Fibroblast of the conjunctiva (primary cell): ENCODE measurements at regions not wholly inside any gene's neighbourhood (a gene's known extent, or its start where the extent isn't known, plus 50 kb on each side); places are given as distances from the start of the nearest gene placed in this dataset.
"Not testable (repeated sequence)": the region's sequence is repeated elsewhere in the genome, so short reads cannot be mapped to it uniquely, and the experiment has no call there.

ENCODE experiments used
- DNase-seq: peaks from one replicate; pipeline ENCODE4 v3.0.0-alpha.2; 2010; ENCODE audit warnings: low read depth

DNA sequence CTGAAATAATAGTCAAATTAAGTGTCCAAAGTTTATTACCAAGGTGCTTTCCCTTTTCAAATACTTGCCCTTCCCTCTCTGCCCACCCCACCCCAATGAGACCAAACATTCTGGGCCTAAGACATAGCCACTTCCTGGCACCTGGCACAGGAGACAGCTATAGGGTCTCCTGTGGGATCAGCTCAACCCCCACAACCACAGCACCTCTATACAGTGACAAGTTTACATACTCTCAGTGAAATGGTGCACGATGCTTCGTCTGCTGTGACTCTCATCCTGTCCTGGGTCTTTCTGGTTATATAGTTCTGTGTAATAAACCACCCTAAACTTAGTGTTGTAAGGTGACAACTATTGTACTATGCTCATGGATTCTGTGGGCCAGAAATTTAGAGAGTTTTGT, 466.2 kb downstream of the FBXO15 start:
- DNase-seq, result no peak

GRCh38 chr18:73679941-73680712, 467.5 kb downstream of the FBXO15 start:
- DNase-seq, result no peak

GRCh38 chr18:73677450-73677849, 470.2 kb downstream of the FBXO15 start:
- DNase-seq, result no peak

DNA sequence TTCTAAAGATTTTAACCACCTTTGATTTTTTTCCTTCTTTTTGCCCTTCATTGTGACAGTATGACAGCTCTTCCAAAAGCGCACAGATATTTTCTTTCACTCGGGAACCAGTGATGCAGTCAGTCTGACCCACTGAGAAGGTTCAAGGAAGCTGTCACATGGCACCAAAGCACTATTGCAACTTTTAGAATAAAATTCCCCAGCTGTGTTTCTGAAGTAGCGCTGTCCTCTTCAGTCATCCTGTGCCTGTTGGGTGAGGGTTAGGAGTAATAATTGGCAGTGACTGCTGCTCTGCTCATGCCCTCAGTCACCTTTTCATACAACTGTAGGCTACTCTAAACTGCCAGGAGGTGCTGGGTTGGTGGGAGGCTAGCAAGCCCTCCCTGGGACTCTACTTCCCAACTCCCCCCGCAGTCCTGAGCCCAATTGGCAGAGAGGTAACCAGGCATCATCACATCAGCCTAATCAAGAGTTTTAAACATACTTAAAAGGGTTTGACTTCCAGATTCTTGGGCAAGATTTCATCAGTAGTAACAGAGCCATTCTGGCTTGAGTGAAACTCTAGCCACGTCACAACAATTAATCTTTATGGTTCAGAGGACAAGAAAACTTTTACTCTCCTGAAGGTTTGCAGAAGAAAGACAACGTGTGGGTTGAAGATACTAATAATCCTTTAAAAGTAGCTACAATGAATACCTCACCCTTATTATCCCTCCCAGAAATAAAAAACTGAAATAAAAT, 473.3 kb downstream of the FBXO15 start:
- no peak for DNase-seq

GRCh38 chr18:73671480-73671879, 476.2 kb downstream of the FBXO15 start:
- DNase-seq, result not testable (repeated sequence)

DNA sequence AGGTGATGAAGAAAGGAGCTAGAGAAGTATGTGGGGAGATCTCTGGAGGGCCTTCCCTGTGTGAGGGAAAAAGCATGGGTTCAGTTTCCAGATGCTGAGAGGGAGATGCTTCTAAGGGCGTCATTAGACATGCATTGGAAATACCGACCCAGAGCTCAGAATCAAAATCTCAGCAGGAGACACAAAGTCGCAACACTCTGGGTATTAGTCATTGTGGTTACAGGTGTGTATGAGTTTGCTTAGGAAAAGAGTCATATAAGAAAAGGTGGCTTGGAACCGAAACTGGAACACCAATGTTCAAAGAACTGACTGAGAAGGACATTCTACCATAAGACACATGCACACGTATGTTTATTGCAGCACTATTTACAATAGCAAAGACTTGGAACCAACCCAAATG, 477.1 kb downstream of the FBXO15 start:
- no peak for DNase-seq

GRCh38 chr18:73670039-73670438, 477.6 kb downstream of the FBXO15 start:
- no peak for DNase-seq

GRCh38 chr18:73669297-73669696, 478.3 kb downstream of the FBXO15 start:
- no peak for DNase-seq

GRCh38 chr18:73668051-73668450, 479.6 kb downstream of the FBXO15 start:
- no peak for DNase-seq

- DNase-seq, result no peak
These were observed 480.9 kb downstream of the FBXO15 start for GRCh38 chr18:73666772-73667171.

GRCh38 chr18:73664896-73665295, 482.7 kb downstream of the FBXO15 start:
- DNase-seq, result no peak

GRCh38 chr18:73663581-73663980, 484.1 kb downstream of the FBXO15 start:
- DNase-seq, result no peak

DNA sequence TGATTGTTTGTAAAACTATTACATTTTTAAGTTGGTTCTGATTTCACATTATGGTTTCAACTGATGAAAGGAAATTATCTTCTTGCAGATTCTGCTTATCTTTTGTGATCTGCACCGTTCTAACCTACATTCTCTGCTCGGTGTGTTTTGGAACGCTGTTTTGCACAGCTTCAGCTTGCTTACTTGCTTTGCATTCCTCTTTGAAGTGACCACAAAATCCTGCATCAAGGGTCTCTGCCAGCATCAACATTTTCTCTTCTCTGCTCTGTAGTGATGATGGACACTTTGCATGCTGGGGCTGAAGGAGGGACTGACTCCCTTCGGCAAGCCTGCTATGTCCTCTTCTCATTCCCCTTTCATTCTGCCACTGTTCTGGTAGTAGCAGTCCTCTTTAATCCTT, 485.2 kb downstream of the FBXO15 start:
- DNase-seq, result no peak

DNA sequence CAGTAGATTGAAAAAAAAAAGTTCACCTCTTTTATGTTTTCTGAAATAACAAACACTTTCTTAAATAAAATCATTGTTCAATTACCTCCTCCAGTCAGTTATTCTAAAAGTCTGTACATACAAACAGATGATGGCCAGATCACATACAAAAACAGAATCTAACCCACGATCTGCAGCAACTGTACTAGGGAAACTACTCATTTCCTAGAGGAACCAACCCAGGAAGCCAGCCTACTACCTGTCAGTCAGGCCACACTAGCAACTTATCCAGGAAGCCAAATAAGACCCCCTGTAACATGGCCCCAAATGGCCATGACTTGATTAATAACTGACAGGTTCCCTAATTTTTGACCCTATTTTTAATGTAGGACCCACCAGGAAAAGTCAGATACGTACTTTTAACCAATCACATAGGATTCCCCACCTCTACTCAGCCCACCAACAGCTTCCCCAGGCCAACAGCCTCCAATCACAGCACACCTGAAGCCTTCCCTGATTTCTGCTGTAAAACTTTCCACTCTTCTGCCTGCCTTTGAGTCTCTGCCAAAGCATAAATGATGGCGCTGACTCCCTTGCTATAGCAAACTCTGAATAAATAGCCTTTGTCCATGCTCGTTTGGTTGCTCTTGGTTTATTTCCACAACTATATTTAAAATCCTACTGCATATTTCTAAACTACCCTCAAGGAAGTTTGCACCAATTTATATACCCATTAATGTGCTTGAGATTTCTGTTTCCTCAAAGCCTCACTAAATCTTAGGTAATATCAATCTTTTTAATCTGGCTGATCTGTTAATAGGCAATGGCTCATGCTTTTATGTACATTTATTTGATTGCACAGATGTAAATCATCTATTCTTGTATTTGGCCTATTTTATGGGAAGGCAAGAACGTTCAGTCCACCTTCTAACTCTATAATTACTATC, 486.4 kb downstream of the FBXO15 start:
- no peak for DNase-seq

DNA sequence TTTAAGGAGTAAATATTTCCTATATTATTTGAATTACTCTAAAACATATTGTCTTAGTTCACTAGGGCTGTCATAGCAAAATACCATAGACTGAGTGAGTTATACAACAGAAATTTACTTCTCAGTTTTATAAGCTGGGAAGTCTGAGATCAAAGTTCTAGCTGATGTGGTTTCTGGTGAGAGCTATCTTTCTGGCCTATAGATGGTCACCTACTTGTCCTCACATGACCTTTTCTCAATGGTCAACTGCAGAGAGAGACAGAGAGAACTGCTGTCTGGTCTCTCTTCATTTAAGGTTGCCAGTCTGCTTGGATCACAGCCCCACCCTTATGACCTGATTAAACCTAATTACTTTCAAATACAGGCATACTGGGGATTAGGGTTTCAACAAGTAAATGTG, 490.9 kb downstream of the FBXO15 start:
- DNase-seq, result no peak

- no peak for DNase-seq
These were observed 493.8 kb downstream of the FBXO15 start for GRCh38 chr18:73653827-73654226.

DNA sequence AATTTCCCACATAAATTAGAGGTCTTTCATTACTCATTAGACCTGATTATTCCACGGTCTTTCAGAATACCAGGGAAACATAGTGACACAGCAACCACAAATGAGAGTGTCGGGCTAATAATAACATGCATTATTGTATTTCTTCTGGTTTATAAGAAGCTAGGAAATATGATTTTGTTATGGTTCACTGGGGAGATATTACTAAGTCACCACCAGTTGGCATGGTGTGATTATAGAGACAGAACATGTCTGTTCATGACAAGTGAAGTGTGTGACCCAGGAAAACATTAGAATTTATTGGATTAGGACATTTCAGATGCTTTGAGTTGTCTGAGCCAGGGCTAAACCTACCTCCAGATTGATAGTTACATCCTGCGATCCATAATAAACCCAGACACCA, 494.4 kb downstream of the FBXO15 start:
- DNase-seq, result no peak

- no peak for DNase-seq
These were observed 500.2 kb downstream of the FBXO15 start for GRCh38 chr18:73647391-73647790.

GRCh38 chr18:73646772-73647171, 500.9 kb downstream of the FBXO15 start:
- peak; percentile 26 for DNase-seq

GRCh38 chr18:73646196-73646595, 501.4 kb downstream of the FBXO15 start:
- DNase-seq, result no peak

- DNase-seq, result no peak
These were observed 502.4 kb downstream of the FBXO15 start for GRCh38 chr18:73645160-73645715.

DNA sequence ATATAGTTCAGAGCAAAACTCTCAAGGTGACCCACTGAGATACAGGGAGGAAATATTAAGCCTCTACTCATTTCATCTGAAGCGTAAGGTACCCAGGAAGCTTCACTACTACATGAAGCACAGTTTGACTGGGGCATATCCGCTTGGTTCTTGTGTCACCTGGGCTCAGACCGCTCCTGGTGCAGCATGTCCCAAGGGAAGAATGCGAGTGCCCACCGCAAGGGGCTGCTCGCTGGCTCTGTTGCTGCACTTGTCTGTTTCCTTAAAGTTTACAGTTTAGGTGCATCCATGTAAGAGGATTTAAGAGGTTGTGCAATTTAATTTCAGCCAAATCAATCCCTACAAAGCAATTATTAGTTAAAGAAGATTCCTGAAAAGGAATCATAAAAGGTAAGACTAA, 507.8 kb downstream of the FBXO15 start:
- no peak for DNase-seq
